GM21381 (cell line): ENCODE measurements at regions not wholly inside any gene's neighbourhood (a gene's known extent, or its start where the extent isn't known, plus 50 kb on each side); places are given as distances from the start of the nearest gene placed in this dataset.

Experiments
- ATAC-seq: cut with Tn5 transposase; IDR thresholded peaks from one replicate; pipeline ENCODE4 v1.9.1; 2021; ENCODE audit warnings: mild to moderate bottlenecking, moderate library complexity; ENCODE audit not compliant: unreplicated experiment

DNA sequence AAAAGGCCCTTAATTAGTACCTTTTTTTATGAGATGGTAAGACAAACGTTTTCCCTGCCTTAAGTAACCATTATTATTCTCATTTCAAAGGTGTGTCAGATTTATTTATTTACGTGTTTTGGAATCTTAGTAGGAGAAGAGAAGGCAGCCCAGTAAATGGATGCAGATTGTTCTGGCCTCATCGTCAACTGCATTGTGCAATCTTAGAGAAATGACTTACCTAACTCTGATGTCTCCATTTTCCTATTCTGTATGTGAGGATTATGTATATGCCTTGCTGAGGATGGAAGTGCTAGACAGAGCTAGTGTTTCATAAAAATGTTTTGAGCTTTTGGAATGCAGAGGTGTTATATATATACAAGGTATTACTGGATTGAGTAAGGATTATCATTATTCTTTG lies 97.0 kb upstream of the JAG1 start:
- no peak for ATAC-seq

DNA sequence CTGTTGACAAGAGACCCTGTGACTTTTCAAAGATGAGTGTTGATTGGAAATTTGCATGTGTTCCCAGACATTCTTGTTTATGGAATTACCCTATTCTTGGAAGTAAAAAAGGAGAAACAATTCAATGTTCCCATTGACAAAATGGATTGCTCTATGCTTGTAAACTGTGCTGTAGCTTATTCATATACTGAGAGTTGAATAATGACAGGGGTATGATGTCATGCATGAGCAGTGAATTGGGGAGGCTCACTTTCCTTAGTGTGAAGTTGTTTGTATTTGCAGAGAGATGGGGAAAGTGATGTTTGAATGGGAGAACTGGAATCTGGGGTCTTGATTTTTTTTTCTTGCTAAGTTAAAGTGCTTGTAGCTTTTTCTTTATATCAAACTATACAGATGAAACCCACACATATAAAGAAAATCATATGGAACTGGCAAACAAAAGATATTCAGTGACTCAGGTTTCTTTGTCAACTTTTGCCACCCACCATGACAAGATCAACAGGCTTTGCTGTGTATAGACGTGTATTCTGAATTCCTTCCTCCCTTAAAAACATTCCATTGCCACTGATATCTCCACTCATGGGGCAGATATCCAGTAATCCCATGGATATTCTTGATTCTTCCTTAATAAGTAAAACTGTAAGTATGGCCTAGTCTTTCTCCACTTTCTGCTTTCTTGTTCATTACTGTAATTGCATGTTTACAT lies 97.8 kb upstream of the JAG1 start:
- ATAC-seq: no peak

DNA sequence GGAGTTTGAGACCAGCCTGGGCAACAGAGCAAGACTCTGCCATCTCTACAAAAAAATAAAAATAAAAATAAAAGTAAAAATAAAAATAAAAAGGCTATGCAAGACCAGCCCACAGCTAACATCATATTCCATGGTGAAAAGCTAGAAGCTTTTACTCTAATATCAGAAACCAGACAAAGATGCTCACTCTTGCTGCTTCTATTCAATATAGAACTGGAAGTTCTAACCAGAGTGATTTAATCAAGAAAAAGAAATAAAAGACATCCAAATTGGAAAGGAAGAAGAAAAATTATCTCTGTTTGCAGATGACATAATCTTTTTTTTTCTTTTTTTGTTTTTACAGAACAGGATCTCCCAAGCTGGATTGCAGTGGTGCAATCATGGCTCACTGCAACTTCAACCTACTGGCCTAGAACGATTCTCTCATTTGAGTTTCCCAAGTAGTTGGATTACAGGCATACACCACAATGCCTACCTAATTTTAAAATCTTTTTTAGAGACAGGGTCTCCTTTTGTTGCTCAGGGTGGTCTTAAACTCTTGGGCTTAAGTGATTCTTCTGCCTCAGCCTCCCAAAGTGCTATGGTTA lies 100.7 kb upstream of the JAG1 start:
- ATAC-seq: no peak

DNA sequence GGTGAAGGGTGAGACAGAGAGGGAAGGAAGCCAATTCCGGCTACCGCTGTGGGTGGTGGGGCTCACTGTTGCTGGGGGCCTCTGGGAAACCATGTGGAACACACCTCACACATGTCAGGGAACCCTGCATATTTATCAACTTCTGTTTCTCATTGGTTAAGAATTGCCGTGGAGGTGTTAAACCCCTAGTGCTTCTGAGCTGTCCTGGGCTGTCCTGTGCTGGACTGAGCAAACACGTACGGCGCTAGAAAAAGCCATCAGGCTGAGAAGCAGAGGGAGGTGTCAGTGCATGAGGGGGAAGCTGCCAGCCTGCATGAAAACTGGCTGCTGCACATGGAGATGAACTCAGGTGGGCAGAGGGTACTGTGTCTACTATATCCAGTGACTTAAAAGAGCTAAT lies 103.9 kb upstream of the JAG1 start:
- no peak for ATAC-seq

DNA sequence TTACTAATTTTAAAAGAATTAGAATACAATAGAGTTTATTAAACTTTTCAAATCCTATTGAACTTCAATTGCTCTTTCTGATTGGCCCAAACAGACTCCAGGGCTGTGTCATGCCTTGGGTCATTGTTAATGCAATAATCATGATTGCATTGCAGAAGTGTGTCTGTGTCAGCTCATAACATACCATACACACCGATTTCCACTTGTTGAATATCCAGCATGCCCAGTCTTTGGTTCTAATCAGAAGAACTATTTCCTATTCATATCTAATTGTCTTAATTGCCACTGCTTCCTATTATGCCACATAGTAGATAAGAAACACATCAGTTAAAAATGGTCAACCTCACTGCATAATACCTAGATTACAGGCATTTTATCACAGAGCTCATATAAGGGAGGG lies 106.1 kb upstream of the JAG1 start:
- ATAC-seq: no peak

DNA sequence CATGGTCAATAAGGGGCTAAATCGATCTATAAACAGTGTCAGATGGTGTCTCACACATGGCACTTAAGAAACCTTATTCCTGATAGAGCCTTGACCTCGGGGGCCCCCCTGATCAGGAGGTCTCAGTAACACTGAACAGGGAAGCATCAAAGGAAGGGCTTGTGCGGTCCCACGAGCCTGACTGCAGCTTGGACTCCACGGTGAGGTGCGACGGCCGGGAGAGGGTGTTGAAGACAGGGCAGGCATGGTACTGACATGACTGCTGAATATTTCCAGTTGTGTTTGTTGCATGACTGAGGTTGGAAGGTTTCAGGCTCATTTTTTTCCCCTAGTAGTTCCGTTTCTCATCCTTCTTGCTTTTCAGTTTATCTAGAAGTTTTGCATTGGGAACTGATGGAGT lies 107.1 kb upstream of the JAG1 start:
- no peak for ATAC-seq

DNA sequence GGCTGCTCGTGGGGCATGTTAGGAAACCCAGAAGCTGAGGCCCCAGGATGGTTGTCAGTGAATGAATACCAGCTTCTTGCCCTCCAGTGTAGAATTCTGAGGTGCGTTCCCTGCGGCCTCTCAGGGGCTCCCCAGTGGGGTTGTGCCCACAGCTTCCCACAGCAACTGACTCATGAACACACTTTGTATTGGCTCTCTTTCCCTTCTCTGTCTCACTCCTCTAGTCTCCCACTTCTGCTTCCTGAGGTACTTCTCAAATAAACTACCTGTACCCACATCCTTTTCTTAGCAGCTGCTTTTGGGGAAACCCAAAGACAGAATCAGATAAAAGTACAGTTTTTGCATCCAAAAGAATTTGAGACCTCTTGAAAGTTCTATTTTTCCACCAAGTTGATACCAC lies 107.7 kb upstream of the JAG1 start:
- no peak for ATAC-seq

DNA sequence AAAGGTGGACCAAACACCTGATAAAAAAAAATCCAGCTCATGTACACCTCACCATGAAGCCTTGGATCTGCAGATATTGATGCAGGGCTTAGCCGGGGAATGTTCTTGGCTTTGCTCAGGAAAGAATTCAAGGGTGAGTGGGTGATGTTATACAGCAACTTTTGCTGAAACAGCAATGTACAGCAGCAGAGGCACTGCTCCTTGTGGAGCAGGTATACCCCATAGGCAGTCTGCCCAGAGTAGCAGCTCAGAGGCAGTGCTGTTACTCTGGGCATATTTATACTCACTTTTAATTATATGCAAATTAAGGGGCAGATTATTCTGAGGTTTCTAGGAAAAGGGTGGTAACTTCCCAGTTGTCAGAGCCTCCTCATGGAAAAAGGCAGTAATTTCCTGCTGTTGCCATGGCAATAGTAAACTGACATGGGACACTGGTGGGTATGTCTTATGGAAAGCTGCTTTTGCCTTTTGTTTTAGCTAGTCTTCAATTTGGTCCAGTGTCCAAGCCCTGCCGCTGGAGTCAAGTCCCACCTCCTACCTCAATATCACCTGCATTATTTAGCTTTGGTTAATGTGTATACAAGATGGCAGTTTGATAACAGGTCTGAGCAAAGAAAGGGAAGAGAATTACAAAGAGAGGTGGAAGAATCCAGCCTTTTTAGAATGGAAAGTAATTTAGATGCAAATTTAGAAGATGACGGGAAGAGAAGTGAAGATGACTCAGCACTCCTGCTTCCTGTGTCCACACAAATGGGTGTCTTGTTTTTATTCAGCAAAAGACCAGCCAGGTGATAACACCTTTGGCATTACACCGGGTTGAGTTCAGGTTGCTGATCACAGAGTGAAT lies 110.1 kb upstream of the JAG1 start:
- no peak for ATAC-seq

DNA sequence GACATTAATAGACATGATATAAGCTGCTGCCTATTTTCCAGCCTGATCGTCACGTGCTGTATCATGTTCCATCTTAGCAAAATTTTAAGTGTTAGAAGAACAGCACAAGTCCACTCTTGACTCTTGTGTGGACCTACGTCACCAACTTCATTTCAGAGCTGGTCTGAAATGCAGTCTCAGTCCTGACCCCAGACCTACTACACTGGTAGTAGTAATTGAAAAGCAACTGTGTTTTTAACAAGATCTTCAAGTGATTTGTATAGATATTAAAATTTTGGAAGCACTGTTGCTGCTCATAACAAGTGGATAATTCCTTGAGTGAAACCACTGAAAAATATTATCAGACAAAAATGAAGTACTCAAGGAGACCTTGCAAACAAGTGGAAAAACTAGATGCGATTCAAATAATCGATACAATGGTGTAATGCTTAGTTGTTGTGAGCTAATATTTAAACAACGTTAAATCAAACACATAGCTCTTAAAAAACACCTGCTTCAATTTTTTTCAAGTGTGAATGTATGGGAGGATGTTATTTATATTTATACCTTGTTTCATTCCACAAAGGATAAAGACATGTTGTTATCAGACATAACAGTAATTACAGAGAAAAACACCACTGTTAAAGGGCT lies 110.9 kb upstream of the JAG1 start:
- ATAC-seq: no peak

DNA sequence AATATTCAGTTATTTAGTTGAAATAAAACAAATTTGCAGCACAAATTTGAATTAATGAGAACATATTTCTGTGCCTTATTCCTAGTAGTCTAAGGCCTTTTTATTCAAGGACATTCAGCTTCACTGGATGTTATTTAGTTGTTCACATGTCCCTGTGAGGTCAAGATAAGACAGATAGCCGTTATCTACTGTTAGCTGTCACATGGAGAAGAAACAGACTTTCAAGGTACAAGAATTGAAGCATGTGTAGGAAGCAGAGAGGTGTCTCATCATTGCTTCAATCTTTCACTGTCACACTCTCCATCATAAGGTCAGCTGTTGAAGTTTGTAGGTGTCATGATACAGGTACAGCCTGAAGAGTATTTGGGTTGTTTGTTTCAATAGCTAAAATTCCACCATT lies 112.9 kb upstream of the JAG1 start:
- no peak for ATAC-seq

DNA sequence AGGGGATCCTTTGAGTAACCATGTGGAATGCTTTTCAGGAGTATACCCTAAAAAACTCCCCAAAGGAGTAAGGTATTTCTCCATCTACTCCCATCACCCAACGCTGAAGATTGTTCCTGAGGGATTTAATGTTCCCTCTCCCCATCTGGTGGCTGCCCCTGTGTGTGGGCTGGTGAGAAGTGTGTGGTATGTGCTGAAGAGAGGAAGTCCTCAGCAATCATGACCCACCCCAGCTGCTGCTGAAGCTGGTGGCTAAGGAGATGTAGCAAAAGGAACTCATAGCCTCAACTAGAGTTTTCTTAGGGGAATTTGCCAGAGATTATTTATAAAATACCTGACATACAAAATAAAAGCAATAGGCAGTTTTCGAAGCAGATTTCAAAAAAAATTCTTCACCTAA lies 114.3 kb upstream of the JAG1 start:
- no peak for ATAC-seq

DNA sequence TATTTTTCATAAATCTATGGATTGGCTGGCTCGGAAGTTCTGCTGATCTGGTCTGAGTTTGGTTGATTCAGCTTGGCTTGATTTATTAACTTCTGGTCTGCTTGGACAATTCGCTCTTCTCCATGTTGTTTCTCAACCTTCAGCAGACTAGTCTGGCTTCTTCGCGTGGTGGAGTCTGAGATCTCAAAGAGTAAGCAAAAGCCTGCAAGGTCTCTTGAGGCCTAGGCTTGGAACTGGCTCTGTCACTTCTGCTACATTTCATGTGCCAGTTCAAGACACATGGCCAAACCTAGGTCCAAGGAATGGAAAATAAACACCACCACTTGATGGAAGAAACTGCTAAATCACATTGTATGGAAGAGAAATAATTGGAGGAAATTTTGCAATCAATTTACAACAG lies 115.1 kb upstream of the JAG1 start:
- no peak for ATAC-seq

DNA sequence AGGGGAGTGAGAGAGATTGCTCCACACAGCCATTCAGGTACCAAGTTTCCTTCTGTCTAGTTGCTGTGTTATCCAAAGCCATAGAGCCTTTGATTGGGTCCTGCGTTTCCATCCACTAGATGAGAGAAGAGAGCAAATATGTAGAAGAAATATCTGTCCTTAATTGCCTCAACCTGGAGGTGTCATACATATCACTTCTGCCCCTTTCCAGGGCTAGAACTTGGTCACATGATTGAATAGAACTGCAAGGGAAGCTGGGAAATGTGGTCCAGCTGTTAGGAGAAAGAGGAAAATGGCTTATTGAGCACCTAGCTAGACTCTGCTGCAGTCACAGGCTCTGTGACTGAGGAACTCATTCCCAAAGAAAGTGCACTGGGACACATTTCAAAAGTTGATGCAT lies 115.6 kb upstream of the JAG1 start:
- no peak for ATAC-seq

DNA sequence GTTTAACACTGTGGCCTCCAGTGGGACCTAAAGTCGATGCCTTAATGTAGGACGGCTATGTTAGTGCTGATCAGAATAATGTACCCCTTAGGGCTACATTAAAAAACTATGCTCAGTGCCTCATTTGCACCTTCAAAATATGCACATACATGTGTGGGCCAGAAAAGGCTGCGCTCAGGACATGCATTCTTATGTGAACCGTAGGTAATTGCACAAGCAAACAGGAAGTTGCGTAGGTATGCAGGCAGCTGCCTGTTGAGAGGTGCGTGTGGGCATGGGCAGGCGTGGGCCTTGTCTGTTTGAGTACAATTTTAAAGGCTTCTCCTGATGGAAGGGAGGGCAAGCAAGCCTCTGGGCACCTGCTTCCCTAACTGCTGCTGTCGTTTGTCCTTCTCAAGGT lies 116.2 kb upstream of the JAG1 start:
- ATAC-seq: no peak

DNA sequence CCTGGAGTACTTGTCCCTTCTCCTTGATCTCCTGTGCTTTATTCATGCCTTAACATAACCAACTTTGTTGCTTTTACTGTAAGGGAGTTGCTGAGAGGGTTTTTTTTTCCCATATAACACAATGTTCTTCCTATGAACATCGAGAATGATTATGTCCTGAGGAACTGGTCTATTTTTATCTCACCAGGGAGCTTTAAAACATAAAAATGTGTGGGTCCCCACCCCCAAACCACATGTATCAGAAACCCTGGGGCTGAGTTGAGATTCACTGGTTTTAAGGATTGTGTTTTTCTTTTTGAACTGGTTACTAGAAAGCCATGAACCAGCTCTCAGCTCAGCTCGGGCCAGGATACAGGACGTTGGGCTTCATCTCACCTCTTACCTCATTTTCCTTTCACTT lies 118.5 kb upstream of the JAG1 start:
- ATAC-seq: no peak

DNA sequence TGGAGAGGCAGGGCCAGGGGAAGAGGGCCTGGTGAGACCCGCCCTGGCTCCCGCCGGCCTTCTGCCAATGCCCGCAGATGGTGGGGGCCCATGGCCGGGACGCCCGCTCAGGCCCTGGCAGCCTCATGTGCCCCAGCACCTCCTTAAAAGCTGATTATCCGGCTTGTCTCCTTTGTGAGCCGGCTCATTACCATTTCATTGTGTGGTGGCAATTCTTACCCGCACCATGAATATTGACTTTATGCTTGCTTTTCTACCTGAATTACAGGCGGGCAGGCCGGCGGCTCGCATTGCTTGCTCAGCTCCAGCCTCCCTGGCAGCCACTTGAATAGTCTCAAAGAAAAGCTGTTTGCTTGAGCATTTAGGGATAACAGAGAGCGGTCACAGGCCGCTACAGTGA lies 120.0 kb upstream of the JAG1 start:
- ATAC-seq: no peak

DNA sequence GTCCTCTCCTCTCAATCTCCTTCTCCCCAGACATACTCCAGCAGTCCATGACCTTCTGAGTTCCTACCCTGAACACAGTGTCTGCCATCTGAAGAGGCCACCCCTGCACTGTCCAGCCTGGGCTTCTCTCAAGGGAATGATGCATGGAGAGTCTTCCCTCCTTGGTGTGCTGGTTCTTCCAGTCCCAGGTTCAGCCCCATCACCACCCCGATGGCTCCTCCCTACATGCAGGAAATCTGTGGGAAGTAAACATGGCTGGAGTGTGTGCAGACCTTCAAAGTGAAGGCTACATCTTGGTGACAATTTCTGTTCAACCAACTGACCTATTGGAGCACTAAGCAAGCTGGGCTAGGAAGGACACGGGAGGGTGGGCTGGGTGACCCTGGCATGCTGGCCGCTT lies 121.0 kb upstream of the JAG1 start:
- ATAC-seq: no peak

DNA sequence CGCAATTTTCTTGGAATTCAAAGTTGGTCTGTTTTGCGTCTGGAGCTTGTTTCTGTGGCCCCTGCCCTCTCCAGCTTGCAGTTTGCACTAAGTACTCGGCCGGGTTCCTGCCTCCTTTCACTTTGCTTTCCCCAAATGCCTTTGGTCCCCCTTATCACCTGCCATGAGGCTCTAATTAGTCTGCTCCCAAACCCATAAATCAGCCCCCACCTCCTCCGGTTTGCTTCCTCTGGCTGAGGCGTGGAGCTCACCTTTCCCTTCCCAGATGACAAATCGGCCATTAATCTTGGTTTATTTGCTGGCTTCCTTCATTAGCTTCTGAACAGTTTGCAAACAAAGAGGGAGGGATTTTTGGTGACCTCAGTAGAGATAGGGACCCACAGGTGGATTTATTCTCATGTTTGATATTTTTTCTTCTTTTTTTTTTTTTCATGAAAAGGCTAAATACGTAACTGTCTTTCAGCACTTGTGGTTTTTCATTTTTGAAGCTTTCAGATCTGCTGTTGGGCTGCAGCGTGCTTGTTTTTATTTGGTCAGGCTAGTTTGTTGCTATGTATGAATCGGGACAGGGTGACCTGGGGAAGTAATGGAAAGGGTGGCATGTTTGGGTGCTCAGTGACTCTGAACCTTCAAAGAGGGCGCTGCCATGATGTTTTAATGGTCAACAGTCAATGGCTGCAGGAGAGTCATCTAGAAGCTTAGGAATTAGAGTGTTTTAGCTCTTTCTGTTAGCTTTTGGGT lies 121.7 kb upstream of the JAG1 start:
- no peak for ATAC-seq

DNA sequence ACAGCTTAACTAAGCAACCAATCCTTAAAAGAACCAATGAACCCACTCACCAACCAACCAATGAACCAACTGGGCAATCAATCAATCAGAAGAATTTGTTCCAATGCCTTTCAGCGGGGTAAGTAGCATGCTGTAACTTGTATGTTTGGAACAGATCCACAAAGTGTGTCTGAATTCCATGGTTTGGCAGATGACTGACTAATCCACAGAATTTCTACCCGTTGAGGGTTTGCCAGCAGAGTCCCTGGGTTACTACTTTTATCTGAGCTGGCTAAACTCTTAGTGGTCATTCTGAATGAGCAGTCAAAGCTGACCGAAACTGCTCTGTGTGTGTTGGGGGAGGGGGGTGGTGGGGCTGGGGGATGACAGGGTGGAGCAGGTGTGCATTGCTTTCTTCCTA lies 125.0 kb upstream of the JAG1 start:
- ATAC-seq: no peak

DNA sequence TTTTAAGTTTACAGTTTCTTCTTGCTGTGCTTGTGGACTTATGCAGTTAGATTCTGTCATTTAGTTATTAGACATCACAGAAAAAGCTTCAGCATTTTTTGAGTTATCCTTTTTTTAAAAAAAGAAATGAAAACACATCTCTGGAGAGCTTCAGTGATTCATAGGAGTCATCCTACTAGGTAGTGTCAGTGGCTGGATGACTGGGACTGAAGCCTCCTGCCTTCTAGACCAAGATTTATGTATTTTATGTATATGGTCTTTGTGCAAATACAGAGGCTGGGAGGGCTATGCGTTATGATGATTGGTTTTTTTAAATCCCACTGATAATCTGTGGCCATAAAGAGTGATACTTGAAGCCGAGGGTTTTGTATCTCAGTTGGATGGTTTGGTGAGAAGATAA lies 125.9 kb upstream of the JAG1 start:
- no peak for ATAC-seq

DNA sequence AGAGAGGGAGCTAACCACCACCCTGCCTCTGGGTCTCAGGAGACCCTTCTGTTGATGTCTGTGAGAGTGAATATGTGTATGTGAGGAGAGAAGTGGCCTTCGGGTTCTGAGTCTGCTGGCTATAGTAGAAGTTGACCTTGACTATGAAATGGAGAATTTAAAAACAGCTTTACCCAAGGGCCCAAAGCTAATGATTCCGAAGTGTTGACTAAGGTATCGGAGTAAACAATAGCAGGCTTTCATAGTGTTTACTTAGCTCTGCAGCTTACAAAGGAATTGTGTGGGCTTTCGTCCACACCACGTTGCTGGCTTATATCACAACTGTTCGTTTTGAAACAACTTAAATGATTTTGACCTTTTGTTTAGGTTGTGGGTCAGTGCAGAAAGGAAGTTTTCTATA lies 126.5 kb upstream of the JAG1 start:
- ATAC-seq: no peak
